ENCODE measurements at regions not wholly inside any gene's neighbourhood (a gene's known extent, or its start where the extent isn't known, plus 50 kb on each side); places are given as distances from the start of the nearest gene placed in this dataset.

DNA sequence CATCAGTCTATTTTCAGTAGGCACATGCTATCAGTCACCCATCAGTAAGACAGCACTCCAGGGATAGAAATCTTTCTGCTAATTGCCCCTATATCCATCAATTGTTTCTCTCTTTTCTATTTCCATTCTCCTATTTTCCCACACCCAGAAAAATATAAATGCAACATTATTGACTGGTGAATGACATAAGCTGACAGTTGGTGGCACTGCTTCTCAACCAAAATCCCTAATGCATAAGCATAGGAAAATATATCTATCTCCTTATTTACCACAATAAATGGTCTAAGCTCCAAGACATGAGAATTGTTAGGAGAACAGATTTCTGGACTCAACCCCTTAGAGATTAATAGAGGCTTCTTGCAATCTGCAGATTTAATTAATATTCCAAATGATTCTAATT is 64.0 kb upstream of the REG3A start:
- TF ChIP-seq TCF4 (CRISPR knock-in tag; IDR thresholded peaks at IDR 0.05; ENCODE audit: borderline replicate concordance) (no peak), ARNTL (CRISPR knock-in tag; IDR thresholded peaks at IDR 0.05; ENCODE audit: borderline replicate concordance, low read depth) (no peak), ISL1 (CRISPR knock-in tag; IDR thresholded peaks at IDR 0.05) (no peak), OSR1 (CRISPR knock-in tag; IDR thresholded peaks at IDR 0.05) (no peak), TOX (CRISPR knock-in tag; IDR thresholded peaks at IDR 0.05; ENCODE audit: borderline replicate concordance) (no peak), BACH2 (CRISPR knock-in tag; IDR thresholded peaks at IDR 0.05; ENCODE audit: borderline replicate concordance) (no peak), ZC3H10 (CRISPR knock-in tag; IDR thresholded peaks at IDR 0.05) (no peak), ZFP3 (CRISPR knock-in tag; IDR thresholded peaks at IDR 0.05) (no peak), CSDC2 (CRISPR knock-in tag; IDR thresholded peaks at IDR 0.05) (no peak), ESRRG (CRISPR knock-in tag; IDR thresholded peaks at IDR 0.05) (no peak), RARB (CRISPR knock-in tag; IDR thresholded peaks at IDR 0.05) (no peak)
- TF ChIP-seq, protein P1, sequence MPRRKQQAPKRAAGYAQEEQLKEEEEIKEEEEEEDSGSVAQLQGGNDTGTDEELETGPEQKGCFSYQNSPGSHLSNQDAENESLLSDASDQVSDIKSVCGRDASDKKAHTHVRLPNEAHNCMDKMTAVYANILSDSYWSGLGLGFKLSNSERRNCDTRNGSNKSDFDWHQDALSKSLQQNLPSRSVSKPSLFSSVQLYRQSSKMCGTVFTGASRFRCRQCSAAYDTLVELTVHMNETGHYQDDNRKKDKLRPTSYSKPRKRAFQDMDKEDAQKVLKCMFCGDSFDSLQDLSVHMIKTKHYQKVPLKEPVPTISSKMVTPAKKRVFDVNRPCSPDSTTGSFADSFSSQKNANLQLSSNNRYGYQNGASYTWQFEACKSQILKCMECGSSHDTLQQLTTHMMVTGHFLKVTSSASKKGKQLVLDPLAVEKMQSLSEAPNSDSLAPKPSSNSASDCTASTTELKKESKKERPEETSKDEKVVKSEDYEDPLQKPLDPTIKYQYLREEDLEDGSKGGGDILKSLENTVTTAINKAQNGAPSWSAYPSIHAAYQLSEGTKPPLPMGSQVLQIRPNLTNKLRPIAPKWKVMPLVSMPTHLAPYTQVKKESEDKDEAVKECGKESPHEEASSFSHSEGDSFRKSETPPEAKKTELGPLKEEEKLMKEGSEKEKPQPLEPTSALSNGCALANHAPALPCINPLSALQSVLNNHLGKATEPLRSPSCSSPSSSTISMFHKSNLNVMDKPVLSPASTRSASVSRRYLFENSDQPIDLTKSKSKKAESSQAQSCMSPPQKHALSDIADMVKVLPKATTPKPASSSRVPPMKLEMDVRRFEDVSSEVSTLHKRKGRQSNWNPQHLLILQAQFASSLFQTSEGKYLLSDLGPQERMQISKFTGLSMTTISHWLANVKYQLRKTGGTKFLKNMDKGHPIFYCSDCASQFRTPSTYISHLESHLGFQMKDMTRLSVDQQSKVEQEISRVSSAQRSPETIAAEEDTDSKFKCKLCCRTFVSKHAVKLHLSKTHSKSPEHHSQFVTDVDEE (CRISPR knock-in tag; IDR thresholded peaks at IDR 0.05): no peak
- TF ChIP-seq, protein P2, sequence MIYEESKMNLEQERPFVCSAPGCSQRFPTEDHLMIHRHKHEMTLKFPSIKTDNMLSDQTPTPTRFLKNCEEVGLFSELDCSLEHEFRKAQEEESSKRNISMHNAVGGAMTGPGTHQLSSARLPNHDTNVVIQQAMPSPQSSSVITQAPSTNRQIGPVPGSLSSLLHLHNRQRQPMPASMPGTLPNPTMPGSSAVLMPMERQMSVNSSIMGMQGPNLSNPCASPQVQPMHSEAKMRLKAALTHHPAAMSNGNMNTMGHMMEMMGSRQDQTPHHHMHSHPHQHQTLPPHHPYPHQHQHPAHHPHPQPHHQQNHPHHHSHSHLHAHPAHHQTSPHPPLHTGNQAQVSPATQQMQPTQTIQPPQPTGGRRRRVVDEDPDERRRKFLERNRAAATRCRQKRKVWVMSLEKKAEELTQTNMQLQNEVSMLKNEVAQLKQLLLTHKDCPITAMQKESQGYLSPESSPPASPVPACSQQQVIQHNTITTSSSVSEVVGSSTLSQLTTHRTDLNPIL (CRISPR knock-in tag; IDR thresholded peaks at IDR 0.05; ENCODE audit: low read depth): no peak
